OCI-M2 (cell line): ENCODE measurements at regions not wholly inside any gene's neighbourhood (a gene's known extent, or its start where the extent isn't known, plus 50 kb on each side); places are given as distances from the start of the nearest gene placed in this dataset.
"Not testable (repeated sequence)": the region's sequence is repeated elsewhere in the genome, so short reads cannot be mapped to it uniquely, and the experiment has no call there.

Source experiments
- DNase-seq: peaks from one replicate; lab custom pipeline; 2025; ENCODE audit not compliant: unreplicated experiment; lab: John Stamatoyannopoulos, UW

DNA sequence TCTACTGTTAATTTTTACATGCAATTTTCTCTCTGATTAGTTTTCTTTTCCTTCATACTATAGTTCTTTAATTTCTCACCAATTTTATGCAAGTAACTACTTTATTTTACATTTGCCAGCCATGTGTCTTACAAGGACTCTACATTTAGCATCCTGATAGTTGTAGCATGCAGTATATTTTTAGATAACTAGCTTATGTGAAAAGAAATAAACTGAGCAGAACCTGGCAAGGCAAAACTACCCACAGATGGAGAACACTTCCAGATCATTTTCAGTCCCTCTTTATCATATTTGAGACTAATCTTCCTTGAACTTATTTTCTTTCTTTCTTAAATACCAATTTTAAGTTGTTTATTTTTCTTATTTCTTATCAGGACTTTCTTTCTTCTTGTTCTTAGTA is 943.6 kb downstream of the LRFN5 start:
- DNase-seq = no peak

GRCh38 chr14:42548349-42548748 is 941.7 kb downstream of the LRFN5 start:
- DNase-seq = no peak

- no peak for DNase-seq
Observed at GRCh38 chr14:42545636-42546035, 939.0 kb downstream of the LRFN5 start.

DNA sequence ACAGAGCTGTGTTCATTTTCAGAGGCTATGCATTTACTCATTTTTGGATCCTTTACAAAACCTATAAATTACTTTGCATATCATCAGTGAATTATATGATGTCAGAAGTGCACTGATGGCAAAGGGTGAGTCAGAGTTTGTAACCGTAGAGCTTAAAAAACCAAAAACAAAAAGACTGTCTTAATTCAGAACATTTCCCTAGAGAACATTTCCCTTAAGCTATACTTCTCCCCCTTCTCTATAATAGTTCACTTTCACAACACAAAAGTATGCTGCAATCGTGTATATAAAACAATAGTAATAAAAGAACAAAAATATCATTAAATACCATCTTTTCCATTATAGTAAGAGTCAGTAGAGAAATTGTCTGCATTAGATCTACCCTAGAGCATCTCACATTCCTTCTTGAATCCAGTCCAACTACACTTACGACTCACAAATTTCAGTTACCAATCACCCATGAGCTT is 934.9 kb downstream of the LRFN5 start:
- no peak for DNase-seq

DNA sequence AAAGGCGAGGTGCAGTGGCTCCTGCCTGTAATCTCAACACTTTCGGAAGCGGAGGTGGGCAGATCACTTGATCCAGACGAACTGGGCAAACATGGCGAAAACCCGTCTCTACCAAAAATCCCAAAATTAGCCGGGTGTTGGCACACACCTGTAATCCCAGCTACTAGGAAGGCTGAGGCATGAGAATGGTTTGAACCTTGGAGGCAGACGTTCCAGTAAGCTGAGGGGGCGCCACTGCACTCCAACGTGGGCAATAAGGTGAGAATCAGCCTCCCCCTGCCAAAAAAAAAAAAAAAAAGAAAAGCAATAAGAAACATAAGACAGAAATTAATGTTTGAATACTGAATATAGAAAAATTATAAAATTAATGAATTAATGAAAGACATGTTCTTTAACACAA is 928.7 kb downstream of the LRFN5 start:
- no peak for DNase-seq

DNA sequence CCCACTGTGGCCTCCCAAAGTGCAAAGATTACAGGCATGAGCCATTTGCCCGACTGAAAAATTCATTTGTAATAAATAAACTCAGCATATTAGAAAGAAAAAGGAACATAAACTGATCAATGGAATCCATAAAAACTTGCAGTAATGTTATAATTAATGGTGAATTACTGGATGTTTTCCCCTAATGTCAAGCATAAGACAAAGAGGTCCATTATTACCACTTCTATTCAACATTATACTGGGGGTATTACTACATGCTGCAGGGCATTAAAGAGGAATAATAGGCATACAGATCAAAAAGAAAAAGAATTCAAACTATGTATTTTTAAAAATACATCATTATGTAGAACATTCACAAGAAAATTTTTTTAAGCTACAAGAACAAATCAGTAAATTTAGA is 926.8 kb downstream of the LRFN5 start:
- DNase-seq = no peak

DNA sequence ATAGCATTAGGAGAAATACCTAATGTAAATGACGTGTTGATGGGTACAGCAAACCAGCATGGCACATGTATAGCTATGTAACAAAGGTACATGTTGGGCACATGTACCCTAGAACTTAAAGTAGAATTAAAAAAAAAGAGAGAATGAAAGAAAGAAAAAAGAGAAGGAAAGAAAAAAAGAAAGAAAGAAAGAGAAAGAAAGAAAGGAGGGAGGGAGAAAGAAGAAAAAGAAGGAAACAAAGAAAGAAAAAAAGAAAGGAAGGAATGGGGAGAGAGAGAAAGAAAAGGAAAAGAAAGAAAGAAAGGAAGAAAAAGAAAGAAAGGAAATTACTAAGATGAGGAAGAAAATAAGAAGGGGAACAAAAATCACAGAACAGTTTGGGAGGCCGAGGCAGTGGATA is 925.5 kb downstream of the LRFN5 start:
- DNase-seq = no peak

DNA sequence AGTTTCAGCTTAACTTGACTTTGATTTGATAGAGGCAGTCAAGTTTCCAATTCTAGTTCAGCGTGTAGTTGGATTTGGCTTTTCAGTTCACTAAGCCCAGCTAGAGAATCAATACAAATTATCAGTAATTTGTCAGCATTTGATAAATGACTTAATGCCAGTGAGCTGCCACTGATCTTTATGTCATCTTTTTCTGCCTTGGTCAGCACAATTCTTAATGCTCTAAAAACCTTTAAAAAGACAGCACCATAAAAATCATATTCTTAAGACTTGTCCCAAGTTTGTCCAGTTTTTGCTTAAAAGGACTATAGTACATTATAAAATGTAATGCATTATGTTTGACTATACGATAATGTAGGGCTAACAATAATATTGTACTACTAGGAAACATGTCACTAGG is 920.5 kb downstream of the LRFN5 start:
- no peak for DNase-seq

DNA sequence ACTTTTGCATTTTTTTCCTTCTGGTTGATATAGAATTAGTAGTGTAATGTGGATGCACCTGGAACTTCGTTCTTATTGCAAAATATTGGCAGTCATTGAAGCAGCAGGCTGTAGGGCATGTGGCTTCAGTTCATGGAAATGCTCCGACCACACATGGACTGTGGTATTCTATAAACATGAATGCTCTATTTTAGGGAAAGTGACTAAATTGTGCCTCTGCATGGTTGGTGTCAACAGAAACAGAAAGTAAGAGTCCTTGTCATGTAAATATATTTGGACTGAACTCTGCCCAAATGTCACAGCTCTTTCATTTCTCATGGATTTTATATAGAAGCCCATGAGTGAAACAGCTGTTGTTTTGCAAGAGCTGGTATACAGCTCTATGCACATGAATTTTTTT is 917.0 kb downstream of the LRFN5 start:
- DNase-seq = no peak

DNA sequence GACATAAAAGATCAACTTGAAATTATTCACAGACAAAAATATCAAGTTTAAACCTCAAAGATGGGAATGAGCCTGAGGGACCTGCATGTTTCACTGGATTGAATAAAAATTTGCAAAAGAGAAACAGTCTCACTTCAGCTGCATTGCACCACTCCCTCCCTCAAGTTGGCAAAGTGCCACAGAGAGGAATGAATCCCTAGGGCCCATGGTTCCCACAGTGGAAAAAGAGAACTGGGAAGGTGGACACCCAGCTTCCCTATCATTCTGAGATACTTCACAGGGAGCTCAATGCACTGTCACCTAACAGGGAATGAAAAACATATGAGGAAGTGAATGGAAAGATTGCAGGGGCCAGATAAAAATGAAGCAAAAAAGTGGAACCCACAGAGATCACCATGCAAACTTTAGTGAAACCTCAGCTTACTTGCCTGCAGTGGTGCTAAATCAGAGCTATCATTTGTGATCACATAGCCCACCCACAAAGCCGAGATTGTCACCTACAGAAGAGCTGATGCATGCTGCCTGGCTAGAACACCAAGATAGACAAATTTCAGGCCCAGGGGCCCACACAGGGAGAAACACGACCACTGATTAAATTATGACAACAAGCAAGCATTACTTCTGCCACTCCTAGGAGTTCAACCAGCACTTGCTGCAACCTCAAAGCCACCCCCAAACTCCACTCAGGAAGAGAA is 911.3 kb downstream of the LRFN5 start:
- DNase-seq = no peak

GRCh38 chr14:42513837-42514236 is 907.2 kb downstream of the LRFN5 start:
- no peak for DNase-seq

DNA sequence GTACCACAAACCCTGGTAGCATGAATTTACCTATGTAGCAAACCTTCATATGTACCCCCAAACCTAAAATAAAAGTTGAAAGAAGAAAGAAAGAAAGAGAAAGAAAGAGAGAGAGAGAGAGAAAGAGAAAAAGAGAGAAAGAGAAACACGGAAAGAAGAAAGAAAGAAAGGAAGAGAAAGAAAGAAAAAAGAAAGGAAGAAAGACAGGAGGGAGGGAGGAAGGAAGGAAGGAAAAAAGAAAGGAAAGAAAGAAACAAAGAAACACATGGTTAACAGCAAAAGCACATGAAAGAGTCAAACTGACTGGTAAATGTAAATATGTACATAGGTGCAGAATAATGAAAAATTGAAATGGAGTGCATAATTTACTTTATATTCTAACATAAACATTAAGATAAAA is 903.4 kb downstream of the LRFN5 start:
- no peak for DNase-seq

DNA sequence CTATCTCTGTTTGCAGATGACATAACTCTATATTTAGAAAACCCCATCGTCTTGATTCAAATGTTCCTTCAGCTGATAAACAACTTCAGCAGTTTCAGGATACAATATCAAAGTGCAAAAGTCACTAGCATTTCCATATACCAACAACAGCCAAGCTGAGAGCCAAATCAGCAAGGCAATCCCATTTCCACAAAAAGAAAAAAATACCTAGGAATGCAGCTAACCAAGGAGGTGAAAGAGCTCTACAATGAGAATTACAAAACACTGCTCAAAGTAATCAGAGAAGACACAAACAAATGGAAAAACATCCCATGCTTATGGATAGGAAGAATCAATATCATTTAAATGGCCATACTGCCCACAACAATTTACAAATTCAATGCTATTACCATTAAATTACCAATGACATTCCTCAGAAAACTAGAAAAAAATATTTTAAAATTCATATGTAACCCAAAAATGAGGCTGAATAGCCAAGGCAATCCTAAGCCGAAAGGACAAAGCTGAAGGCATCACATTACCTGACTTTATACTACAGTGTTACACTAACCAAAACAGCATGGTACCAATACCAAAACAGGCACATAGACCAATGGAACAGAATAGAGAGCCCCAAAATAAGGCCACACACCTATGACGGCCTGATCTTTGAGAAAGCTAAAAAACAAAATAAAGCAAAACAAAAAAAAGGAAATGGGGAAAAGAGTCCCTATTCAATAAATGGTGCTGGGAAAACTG is 901.7 kb downstream of the LRFN5 start:
- peak; percentile 15 for DNase-seq

- DNase-seq = no peak
Observed at GRCh38 chr14:42504433-42504832, 897.8 kb downstream of the LRFN5 start.

DNA sequence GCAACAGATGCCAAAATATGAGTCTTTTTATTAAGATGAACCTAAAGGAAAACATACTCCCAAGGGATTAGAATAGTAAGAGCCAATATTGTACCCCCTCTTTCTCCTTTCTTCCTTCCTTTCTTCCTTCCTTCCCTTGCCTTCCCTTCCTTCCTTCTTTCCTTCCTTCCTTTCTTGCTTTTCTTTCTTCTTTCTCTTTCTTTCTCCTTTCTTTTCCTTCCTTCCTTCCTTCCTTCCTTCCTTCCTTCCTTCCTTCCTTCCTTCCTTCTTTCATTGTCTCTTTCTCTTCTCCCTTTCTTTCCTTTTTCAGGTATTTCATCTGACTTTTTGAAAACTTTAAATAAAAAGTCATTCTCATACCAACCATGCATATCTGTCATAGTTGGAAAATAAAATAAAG is 892.5 kb downstream of the LRFN5 start:
- DNase-seq = no peak

DNA sequence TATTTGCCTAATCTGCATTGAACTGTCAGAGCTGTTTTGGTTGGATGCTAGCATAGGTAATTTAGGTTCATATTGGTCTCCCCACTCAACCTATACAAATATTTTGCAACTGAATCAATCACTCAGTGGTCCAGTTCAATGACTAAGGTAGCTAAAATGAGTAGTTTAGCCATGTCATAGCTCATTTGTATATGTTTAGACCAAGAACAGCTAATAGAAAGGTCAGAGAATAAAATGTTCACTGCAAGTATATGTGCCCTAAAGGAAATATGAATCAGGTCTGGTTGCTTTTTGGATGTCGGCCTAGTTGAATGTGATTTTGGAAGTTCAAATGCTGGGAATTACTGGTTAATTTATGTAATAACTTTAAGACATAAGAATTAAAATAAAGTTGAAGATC is 883.9 kb downstream of the LRFN5 start:
- DNase-seq = no peak

DNA sequence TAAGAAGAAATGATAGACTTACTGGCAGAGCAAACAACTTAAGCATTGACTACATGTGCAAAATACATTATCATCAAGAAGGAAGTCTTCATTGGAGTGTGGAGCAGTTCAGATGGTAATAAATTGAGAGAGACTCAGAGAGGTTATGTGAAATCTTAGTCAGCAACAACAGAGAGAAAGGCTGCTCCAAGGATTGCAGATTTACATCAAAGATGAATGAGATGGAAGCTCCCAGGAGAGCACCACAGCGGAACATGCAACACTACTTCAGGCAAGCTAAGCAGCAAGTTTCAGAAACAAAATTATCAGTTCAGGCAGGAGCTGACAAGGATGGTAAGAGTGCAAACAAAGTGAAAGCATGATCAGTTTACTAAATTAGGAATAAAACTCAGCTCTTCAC is 882.3 kb downstream of the LRFN5 start:
- DNase-seq = no peak

- not testable (repeated sequence) for DNase-seq
Observed at GRCh38 chr14:42482345-42482971, 875.8 kb downstream of the LRFN5 start.

DNA sequence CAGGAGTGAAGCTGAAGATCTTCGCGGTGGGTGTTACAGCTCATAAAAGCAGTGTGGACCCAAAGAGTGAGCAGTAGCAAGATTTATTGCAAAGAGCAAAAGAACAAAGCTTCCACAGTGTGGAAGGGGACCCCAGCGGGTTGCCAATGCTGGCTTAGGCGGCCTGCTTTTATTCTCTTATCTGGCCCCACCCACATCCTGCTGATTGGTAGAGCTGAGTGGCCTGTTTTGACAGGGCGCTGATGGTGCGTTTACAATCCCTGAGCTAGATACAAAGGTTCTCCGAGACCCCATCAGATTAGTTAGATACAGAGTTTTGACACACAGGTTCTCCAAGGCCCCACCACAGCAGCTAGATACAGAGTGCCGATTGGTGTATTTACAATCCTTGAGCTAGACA is 875.0 kb downstream of the LRFN5 start:
- not testable (repeated sequence) for DNase-seq

GRCh38 chr14:42480255-42480654 is 873.6 kb downstream of the LRFN5 start:
- no peak for DNase-seq

- DNase-seq = no peak
Observed at GRCh38 chr14:42475289-42475688, 868.6 kb downstream of the LRFN5 start.

DNA sequence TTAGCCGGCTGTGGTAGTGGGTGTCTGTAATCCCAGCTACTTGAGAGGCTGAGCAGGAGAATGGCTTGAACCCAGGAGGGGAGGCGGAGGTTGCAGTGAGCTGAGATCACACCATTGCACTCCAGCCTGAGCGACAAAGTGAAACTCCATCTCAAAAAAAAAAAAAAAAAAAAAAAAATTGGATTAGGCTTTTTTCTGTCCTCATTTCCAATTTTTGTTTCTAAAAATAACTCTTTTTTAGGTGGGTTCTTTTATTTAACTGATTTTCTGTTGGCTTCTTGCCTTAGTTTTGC is 863.7 kb downstream of the LRFN5 start:
- DNase-seq = no peak
